ENCODE measurements at regions not wholly inside any gene's neighbourhood (a gene's known extent, or its start where the extent isn't known, plus 50 kb on each side); places are given as distances from the start of the nearest gene placed in this dataset.

DNA sequence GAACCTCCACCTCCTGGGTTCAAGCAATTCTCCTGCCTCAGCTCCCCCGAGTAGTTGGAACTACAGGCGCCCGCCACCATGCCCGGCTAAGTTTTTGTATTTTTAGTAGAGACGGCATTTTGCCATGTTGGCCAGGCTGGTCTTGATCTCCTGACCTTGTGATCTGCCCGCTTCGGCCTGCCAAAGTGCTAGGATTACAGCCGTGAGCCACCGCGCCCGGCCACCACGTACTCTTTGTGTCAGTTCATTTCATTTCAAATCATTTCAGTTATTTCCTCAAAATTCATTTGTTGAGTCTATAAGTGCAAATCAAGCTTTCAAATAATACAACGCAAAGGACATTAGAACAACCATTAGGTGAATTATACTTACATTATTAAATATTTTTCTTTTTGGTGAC, 943.8 kb downstream of the TYW1 start:
- DNase-seq: no peak

DNA sequence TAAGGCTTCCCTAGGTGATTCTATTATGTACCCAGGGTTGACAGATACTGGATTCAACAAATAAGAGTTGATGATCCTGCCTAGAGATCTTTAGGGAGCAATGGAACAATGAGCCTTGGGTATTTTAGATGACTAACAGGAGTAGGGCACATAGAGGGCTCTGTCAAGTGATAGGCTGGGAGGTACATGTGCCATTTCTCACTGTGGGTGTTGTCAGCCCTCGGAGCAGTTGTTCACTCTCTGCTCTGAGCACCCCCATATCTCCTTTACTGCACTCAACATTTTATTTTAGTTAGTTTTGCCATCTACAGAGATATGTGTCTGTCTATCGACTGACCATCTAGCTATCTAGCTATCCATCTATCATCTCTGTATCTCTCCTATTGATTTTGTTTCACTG, 950.6 kb downstream of the TYW1 start:
- DNase-seq: no peak

DNA sequence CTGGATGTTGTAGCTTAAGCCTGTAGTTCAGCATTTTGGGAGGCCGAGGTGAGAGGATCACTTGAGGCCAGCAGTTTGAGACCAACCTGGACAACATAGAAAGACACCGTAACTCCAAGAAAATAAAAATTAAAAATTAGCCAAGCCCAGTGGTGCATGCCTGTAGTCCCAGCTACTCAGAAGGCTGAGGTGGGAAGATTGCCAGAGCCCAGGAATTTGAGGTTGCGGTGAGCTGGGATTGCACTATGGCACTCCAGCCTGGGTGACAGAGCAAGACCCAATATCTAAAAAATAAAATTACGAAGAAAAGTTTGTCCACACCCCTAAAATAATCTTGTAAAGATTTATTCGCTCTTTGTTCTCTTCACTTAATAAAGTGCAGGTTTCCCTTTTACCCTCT, 951.0 kb downstream of the TYW1 start:
- no peak for DNase-seq

DNA sequence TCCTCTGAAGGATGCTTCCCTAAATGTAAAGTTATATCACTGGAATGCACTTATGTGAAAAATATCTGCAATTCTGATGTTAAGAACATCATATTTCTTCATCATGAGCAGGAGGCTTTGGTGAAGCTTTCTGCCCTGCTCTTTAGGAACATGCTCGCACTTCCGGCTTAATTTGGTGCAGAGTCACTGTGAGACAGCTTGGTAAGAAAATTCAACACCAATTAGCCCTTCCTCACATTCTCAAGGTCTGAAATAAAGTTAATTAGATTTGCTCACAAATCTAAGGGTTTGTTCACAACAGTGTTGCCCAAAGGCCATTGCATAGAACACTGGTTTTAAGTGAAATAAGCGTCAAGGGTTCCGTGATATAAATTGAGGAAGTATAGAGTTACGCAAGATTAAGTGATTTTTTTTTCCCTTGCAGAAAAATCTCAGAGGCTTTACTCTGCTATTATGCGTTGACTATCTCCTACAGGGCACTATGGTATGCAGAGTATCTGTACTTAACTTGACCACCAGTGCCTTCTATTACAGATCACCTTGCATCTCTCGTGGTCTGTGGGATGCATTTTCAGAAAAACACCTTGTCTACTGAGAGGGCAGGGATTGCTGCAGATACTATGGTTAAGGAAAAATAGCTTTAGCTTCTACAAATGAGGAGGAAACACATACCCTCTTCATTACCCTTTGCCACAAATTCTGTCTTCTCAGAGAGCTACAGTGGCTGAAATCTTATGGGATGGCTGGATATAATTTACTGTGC, 953.9 kb downstream of the TYW1 start:
- DNase-seq: no peak

- DNase-seq: no peak
Observed at GRCh38 chr7:67955061-67955460, 958.4 kb downstream of the TYW1 start.

DNA sequence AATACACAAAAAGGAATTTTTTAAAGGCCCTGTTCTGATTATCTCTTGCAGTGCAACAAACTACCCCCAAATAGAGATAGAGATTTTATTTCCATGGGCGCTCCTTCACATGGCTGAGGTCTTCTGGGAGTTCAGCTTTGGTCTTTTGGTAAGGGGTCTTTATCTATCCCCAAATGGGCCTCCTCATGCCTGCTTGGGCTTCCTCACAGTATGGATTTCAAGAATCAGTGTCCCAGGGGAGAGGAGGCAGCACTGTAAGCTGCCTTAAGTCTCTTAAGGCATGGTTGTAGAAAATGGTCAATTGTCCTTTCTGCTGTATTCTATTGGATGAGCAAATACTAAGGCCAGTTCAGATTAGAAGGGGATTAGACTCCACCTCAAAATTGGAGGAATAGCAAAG, 966.2 kb downstream of the TYW1 start:
- no peak for DNase-seq

DNA sequence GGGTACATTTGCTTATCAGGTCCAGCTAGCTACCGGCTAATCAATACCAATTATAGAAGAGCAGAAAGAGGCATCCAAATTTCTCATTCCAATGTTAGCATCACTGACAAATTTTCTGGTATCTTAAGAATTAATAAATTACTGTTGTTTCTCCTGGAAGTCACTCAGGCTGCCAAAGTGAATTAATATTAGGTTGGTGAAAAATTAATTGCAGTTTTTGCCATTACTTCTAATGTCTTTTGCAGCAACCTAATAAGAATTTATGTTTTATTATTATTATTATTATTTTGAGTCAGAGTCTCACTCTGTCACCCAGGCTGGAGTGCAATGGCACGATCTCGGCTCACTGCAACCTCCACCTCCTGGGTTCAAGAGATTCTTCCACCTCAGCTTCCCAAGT, 979.9 kb downstream of the TYW1 start:
- no peak for DNase-seq

DNA sequence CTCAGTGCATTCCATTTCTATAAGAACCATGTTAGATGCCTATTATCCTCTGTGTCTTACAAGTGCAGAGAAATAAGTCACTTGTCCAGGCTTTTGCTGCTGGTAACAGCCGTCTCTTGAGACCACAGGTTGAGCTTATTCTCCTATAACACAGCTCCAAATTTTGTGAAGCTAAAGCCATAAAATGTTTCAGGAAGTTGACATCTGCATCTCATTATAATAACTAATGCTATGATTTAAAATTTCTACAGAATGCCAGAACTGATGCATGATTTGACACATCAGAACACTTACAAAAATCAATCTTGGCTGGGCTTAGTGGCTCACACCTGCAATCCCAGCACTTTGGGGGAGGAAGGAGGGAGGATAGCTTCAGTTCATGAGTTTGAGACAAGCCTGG, 986.9 kb downstream of the TYW1 start:
- DNase-seq: no peak

GRCh38 chr7:67984326-67984725, 987.7 kb downstream of the TYW1 start:
- DNase-seq: no peak

GRCh38 chr7:67989142-67989541, 992.5 kb downstream of the TYW1 start:
- no peak for DNase-seq

DNA sequence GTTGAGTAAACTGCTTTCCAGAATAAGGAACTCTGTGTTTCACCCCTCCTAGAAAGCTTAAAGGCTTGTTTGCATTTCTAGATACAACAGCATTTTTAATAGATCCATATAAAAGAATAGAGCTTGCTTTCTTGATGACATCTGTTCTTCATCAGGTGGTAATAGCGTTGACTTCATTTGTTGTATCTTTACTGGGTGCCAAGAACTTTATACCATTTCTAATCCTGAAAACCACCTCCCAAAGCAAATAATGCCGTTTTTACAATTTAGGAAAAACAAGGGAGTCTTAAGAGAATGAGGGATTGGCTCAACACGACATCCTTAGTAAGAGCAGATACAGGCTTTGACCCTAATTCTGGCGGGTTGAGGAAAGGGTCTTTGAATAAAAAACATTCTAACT, 993.4 kb downstream of the TYW1 start:
- no peak for DNase-seq

GRCh38 chr7:67990716-67991115, 994.1 kb downstream of the TYW1 start:
- DNase-seq: no peak

DNA sequence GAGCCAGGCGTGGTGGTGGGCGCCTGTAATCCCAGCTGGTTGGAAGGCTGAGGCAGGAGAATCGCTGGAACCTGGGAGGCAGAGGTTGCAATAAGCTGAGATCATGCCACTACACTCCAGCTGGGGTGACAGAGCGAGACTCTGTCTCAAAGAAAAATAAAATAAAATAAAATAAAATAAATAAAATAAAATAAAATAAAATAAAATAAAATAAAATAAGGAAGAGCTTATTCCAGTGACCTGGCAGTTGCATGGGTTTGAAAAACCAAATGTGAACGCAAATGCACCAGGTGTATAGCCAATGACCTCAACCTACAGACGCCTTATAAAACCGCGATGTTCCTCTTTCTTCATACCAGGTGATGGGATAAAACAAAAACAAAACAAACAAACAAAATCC, 995.7 kb downstream of the TYW1 start:
- no peak for DNase-seq

DNA sequence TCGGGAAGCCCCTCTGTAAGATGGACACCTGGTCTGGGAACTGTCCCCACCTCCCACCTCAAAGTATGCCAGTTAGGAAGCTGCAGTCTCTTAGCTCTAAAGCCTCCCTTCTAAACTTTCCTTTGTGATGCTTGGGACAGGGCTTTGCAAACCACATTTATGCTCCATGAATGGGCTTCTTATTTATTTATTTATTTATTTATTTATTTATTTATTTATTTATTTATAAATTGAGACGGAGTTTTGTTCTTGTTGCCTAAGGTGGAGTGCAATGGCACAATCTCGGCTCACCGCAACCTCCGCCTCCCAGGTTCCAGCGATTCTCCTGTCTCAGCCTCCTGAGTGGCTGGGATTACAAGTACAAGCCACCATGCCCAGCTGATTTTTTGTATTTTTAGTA, 1009.4 kb downstream of the TYW1 start:
- DNase-seq: no peak

DNA sequence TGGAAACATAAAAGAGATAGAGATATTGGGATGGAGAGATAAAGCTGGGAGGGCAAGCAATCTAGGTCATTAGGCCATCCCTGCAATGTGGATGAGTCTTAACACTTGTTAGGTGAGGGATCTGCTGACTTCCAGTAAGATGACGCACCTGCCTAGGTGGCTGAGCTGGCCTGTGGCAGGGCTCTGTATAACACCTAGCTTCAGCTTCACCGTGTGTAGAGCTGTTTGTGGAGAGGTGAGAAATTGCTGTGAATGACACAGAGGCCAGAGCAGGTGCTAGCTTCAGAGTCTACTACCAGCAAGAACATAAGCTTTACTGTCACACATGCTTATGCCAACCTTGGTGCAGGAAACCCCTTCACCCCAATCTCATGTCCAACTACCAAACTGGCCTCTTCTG, 1010.0 kb downstream of the TYW1 start:
- DNase-seq: no peak

GRCh38 chr7:68009716-68010115, 1013.1 kb downstream of the TYW1 start:
- DNase-seq: no peak

DNA sequence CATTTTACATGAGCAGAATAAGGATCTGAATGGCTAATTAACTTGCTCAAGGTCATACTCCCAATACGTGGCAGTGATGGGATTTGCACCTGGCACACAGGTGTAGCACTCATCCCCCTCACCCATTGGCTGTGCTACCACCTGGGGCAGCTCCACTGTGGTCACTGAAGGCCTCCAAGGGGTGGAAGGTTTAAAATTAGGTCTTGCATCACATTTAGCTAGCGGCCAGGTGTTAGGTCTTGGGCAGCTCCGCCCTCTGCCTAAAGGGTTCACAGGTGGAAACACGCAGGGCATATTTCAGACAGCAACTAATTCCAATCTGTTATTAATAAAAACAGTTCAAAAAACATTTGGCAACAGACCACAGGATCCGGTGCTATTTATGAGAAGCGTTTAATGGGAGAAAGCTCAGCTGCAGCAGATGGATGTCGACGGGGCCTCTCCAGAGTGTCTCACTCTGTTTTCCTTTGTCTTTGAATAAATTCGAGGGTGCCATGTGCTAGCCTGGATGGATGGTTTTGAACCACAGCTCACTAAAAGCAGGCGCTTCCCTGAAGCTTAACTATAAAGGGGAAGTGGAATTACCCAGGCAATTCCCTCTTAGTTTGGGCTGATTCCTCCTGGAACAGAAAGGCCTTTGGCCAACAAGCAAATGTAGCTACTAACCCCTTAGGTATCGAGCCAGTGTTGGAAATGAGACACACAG, 1017.6 kb downstream of the TYW1 start:
- DNase-seq: no peak

DNA sequence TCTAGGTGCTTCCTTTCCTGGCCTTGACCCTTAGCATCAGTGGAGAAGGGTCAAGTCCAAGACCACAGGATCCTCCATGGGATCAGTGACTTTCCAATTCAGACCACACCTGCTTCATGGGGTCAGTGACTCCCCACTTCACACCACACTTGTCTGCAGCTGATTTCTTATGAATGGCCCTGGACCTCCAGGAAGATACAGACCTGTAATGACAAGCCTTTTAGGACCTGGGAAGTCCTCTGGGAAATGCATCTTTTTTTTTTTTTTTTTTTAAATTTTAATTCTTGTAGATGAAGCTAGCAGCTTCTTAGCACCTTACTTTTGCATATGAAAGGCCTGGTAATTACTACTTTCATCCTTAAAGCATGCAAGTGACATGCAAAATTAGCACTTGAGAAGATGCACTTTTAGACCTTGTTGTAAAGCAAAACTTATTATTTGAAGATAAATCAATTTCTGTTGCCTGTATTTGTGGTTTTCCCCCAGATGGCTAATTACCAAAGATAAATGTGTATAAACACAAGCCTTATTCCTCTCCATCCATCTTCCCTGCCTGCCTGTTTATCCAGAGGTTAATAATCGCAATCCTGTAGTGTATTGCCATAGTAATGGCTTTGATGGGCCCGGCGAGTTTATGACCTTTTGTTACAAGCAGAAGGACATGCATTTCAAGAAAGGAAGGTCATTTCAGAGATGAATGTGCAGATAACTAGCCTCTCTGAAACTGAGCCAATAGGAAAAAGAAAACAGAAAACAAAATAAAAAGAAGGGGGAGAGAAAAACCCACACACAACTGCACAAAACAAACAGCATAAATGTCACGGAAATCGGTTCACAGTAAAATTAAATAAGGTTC, 1018.7 kb downstream of the TYW1 start:
- DNase-seq: no peak

GRCh38 chr7:68015978-68016532, 1019.4 kb downstream of the TYW1 start:
- DNase-seq: no peak

DNA sequence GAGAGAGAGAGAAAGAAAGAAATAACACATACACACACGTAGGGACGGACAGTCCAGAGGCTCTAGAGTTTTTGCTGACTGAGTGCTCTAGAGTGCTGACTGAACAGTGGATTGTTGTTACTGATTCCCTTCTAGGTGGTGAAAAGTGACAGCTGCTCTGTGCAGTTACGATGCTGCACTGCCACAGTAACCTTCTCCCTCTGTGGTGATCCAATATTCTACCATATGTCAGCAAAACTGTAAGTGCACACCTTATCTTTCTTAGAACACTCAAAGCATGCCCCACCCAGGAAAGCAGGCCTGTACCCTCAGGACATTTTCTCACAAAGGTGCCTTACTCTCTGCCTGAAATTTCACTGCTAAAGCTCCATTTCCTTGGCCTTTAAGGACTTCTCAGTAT, 1023.5 kb downstream of the TYW1 start:
- no peak for DNase-seq

DNA sequence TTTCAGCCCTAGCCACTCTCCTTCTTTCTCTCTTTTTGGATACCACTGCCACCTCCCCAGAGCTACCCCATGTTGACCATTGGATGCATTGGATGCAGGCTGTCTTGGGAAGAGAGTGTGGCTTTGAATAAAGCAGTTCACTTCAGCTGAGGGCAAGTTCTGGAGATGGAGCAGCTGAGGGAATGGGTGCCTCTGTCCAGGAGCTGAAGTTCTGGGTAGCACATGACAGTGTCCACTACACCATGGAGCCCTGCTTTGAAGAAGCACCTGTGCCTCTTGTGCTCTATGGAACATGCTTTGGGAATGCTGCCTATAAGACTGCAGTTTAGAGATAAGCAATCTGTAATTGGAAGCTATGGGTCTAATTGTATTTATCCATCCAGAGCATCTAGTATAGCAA, 1028.7 kb downstream of the TYW1 start:
- DNase-seq: no peak

DNA sequence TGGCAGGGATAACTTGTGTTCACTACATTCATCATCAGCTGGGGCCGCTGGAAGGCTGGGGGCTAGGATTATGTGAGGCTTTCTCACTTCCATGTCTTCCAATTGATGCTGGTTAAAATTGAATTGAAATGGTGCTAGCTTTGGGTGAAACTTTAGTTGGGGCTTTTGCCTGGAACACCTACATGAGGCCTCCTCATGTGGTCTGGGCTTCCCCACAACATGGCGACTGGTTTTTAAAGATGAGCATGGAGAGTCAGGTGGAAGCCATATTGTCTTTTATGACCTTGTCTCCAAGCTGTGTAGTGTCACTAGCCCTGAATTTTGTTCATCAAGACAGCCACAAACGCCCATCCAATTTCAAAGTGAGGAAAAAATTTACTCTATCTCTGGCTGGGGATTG, 1033.9 kb downstream of the TYW1 start:
- DNase-seq: no peak

GRCh38 chr7:68031180-68031943, 1034.7 kb downstream of the TYW1 start:
- no peak for DNase-seq

Measured in CD4-positive, alpha-beta T cell treated with Interleukin-1 beta for 1 hour (primary cell).